ENCODE measurements at regions not wholly inside any gene's neighbourhood (a gene's known extent, or its start where the extent isn't known, plus 50 kb on each side); places are given as distances from the start of the nearest gene placed in this dataset.

GRCh38 chr2:95669441-95669991 is 77.7 kb downstream of the TRIM43 start:
- no peak overlapping the region for H3K4me3 ChIP-seq (ENCODE audit: low read depth in 2 of 2, low read length in 1 of 2)
- H3K27me3 ChIP-seq (ENCODE audit: insufficient read depth): no peaks in the 10 kb centered on the region
- no peaks in the 10 kb centered on the region for H3K79me2 ChIP-seq (ENCODE audit: insufficient read depth)
- no peak overlapping the region for H3K9ac ChIP-seq
- DNase-seq: no peak
- CTCF ChIA-PET: no interaction called here
- H3F3A ChIP-seq (replicated peaks; ENCODE audit: insufficient read depth): peaks cover 12% of the 10 kb centered on the region
- peaks cover 6 to 17% of the 10 kb centered on the region in 2 experiments; a peak in 3 of 4 replicates for H3K4me1 ChIP-seq (ENCODE audit: control insufficient read depth in 1 of 2, insufficient read depth in 2 of 2, low read depth in 1 of 2, low read length in 1 of 2)
- no peaks in the 10 kb centered on the region for H4K20me1 ChIP-seq (ENCODE audit: insufficient read depth)
- WGBS (ENCODE audit: low lambda C conversion rate): 21% methylated on average over 4 of the region's 4 CpGs
- H3K27ac ChIP-seq (ENCODE audit: low read depth in 2 of 2, low read length in 1 of 2): no peak overlapping the region; a peak in 1 of 4 replicates
- 0 out of 2 replicates have a peak overlapping the region, but pooled peaks have one; percentile 37 for H3K4me2 ChIP-seq
- no peak overlapping the region; the same call in 1 of the 2 replicates for H2AFZ ChIP-seq (ENCODE audit: low read depth)
- H3K36me3 ChIP-seq (replicated peaks in 1 of 2; ENCODE audit: control insufficient read depth in 1 of 2, insufficient read depth in 2 of 2, low read length in 1 of 2): no peaks in the 10 kb centered on the region
- H3K9me2 ChIP-seq: no peaks in the 10 kb centered on the region
- H3K9me3 ChIP-seq: no peaks in the 10 kb centered on the region
- POLR2A ChIA-PET: no interaction called here
- no peak for TF ChIP-seq RXRA (IDR thresholded peaks at IDR 0.05; ENCODE audit: borderline replicate concordance, low read depth)
- TF ChIP-seq GABPA (IDR thresholded peaks at IDR 0.05; ENCODE audit: low read depth): no peak
- TF ChIP-seq RAD21 (IDR thresholded peaks at IDR 0.05; ENCODE audit: low read length): no peak
- no peak for TF ChIP-seq ELF1 (IDR thresholded peaks at IDR 0.05)
- TF ChIP-seq ZBTB33 (IDR thresholded peaks at IDR 0.05; ENCODE audit: borderline replicate concordance, low read depth): no peak
- no peak for TF ChIP-seq CHD2 (IDR thresholded peaks at IDR 0.05; ENCODE audit: low read length, partially characterized antibody)
- no peak for TF ChIP-seq TEAD4 (IDR thresholded peaks at IDR 0.05; ENCODE audit: borderline replicate concordance, insufficient read depth)
- TF ChIP-seq USF1 (IDR thresholded peaks at IDR 0.05; ENCODE audit: borderline replicate concordance, low read depth): no peak
- no peak for TF ChIP-seq YY1 (IDR thresholded peaks at IDR 0.05; ENCODE audit: low read depth)
- no peak for TF ChIP-seq FOXM1 (IDR thresholded peaks at IDR 0.05; ENCODE audit: low read depth)
- TF ChIP-seq RCOR1 (IDR thresholded peaks at IDR 0.05; ENCODE audit: low read length): no peak
- no peak for TF ChIP-seq TCF12 (IDR thresholded peaks at IDR 0.05)
- no peak for TF ChIP-seq REST (IDR thresholded peaks at IDR 0.05; ENCODE audit: low read depth, low read length)
- no peak for TF ChIP-seq SIN3A (IDR thresholded peaks at IDR 0.05; ENCODE audit: borderline replicate concordance, low read depth, low read length)
- no peak for TF ChIP-seq USF2 (IDR thresholded peaks at IDR 0.05; ENCODE audit: borderline replicate concordance, low read depth, low read length)
